Stomach (tissue), 8 donors: ENCODE measurements at regions not wholly inside any gene's neighbourhood (a gene's known extent, or its start where the extent isn't known, plus 50 kb on each side); places are given as distances from the start of the nearest gene placed in this dataset.

Source experiments
- DNase-seq, 2 donors: peaks; one replicate each; pipeline versions ENCODE4 v3.0.0 to v3.0.0-alpha.2; 2013 to 2019
- H3K27ac ChIP-seq, 5 donors: fragments of 200-600 bp in 4 of 5; sonication (generic) in 4 of 5; one replicate each; pipeline ENCODE4 v1.5.1; 2013 to 2019; ENCODE audit warnings: mild to moderate bottlenecking in 1 of 5, moderate library complexity in 1 of 5
- H3K27me3 ChIP-seq, 3 donors: fragments of 200-600 bp; sonication (generic); one replicate each; pipeline ENCODE4 v1.5.1; 2017 to 2019; ENCODE audit warnings: mixed run types in 1 of 3
- H3K36me3 ChIP-seq, 4 donors: fragments of 200-600 bp; sonication (generic); 1 replicate in 3 of 4; 2 replicates in 1 of 4; pipeline ENCODE4 v1.5.1; 2016 to 2019
- H3K4me1 ChIP-seq, 4 donors: fragments of 200-600 bp; sonication (generic); one replicate each; pipeline ENCODE4 v1.5.1; 2016 to 2019
- H3K4me3 ChIP-seq, 4 donors: fragments of 200-600 bp; sonication (generic) in 3 of 4; one replicate each; pipeline ENCODE4 v1.5.1; 2016 to 2019; ENCODE audit warnings: mild to moderate bottlenecking in 1 of 4
- H3K9me3 ChIP-seq, 4 donors: fragments of 200-600 bp; sonication (generic); one replicate each; pipeline ENCODE4 v1.5.1; 2016 to 2019
- EP300 ChIP-seq: sonication (generic); formaldehyde crosslinking; IDR thresholded peaks from one replicate; pipeline ENCODE4 v1.6.1; 2017; ENCODE audit warnings: antibody characterized with exemption
- POLR2A ChIP-seq, 4 donors: fragments of 450-650 bp; IDR thresholded peaks; one replicate each; pipeline ENCODE4 v1.6.1; 2016; ENCODE audit warnings: antibody characterized with exemption in 4 of 4, control low read depth in 2 of 4, mild to moderate bottlenecking in 1 of 4, moderate library complexity in 1 of 4
- POLR2AphosphoS5 ChIP-seq, 3 donors: sonication (generic); formaldehyde crosslinking; IDR thresholded peaks; one replicate each; pipeline ENCODE4 v1.6.1; 2016; ENCODE audit warnings: antibody characterized with exemption in 3 of 3
- WGBS, 5 donors: extraction: QIAGEN DNeasy Blood & Tissue Kit in 3 of 5; methylation state at CpG; one replicate each; pipeline versions ENCODE4 v1.1.5 to v1.1.7; 2013 to 2018; 5-methylcytosine and 5-hydroxymethylcytosine counted together
- intact Hi-C: fragments of 100-400 bp; cut with DNase I; formaldehyde crosslinking; loops from one replicate; pipeline ENCODE4 v1.15.1; 2023; ENCODE audit warnings: low total_unique reads
- TF ChIP-seq, protein P1 (sequence below), 7 experiments: fragments of 450-650 bp in 4 of 7; fragments of 200-600 bp in 3 of 7; sonication (generic) in 3 of 7; IDR thresholded peaks; one replicate each; pipeline ENCODE4 v1.5.1; 2016 to 2019; ENCODE audit warnings: antibody characterized with exemption in 7 of 7, control low read depth in 2 of 7, mild to moderate bottlenecking in 1 of 7
- donor health status: healthy with polysubstance abuse.
- donor health status: Bipolar disorder and iron deficiency.
- donor health status: healthy.

DNA sequence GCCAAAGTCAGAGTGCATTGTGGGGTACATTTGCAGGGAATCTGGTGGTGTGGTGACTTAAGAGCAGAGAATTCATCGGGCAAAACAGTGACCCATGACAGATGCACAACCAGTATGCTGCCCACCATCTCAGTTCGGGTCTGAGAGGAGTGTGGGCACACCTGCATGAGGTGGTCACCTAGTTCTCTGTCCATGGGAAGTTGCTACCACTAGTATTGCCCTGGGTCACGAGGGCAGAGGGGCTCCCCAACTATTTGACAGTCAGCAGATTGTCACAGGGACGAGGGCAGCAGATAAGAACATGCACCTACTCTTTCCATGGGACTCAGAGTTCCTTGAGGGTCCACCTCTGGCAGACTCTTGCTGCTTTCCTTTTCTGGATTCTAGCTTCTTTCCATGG lies 305.2 kb upstream of the MAOA start:
- intact Hi-C loops, result no loop called here
- DNase-seq, result no peak
- H3K9me3 ChIP-seq, result no peaks in the 10 kb centered on the region
- TF ChIP-seq, protein P1, sequence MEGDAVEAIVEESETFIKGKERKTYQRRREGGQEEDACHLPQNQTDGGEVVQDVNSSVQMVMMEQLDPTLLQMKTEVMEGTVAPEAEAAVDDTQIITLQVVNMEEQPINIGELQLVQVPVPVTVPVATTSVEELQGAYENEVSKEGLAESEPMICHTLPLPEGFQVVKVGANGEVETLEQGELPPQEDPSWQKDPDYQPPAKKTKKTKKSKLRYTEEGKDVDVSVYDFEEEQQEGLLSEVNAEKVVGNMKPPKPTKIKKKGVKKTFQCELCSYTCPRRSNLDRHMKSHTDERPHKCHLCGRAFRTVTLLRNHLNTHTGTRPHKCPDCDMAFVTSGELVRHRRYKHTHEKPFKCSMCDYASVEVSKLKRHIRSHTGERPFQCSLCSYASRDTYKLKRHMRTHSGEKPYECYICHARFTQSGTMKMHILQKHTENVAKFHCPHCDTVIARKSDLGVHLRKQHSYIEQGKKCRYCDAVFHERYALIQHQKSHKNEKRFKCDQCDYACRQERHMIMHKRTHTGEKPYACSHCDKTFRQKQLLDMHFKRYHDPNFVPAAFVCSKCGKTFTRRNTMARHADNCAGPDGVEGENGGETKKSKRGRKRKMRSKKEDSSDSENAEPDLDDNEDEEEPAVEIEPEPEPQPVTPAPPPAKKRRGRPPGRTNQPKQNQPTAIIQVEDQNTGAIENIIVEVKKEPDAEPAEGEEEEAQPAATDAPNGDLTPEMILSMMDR (IDR thresholded peaks at IDR 0.05), result no peak
- TF ChIP-seq EP300, result no peak
- TF ChIP-seq POLR2AphosphoS5 (IDR thresholded peaks at IDR 0.05), result no peak
- TF ChIP-seq POLR2A (IDR thresholded peaks at IDR 0.05), result no peak
- no peak overlapping the region for H3K4me3 ChIP-seq
- no peaks in the 10 kb centered on the region for H3K36me3 ChIP-seq
- H3K4me1 ChIP-seq, result no peaks in the 10 kb centered on the region
- no peak overlapping the region for H3K27ac ChIP-seq
- WGBS, 5 donors, result 64 to 92% (median 80%) methylated on average over 3 to 4 of the region's 4 CpGs
- no peaks in the 10 kb centered on the region for H3K27me3 ChIP-seq

DNA sequence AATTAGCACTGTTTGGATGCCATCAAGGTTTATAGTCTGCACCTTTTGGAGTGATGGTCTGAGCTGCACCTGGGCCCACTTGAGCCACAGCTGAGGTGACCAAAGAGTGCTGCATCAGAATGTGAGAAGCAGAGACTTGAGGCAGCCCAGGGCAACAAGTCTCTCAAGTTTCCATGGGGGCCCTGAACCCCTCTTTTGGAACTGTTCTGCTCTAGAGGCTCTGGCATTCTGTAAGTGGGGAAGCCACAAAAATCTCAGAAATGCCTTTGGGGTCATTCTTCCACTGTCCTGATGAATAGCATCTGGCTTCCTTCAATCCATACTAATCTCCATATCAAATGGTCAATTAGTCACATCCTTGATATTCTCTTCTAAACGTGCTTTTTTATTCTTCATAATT lies 298.4 kb upstream of the MAOA start:
- TF ChIP-seq POLR2A (IDR thresholded peaks at IDR 0.05) (no peak), EP300 (no peak), POLR2AphosphoS5 (IDR thresholded peaks at IDR 0.05) (no peak)
- TF ChIP-seq, protein P1 (IDR thresholded peaks at IDR 0.05), result no peak
- H3K27ac ChIP-seq, result no peak overlapping the region
- H3K4me1 ChIP-seq, result no peaks in the 10 kb centered on the region
- DNase-seq, result no peak
- no peaks in the 10 kb centered on the region for H3K9me3 ChIP-seq
- intact Hi-C loops, result no loop called here
- WGBS, 5 donors, result 18 to 52% (median 31%) methylated on average over 1 of the region's 1 CpG
- H3K27me3 ChIP-seq, result no peaks in the 10 kb centered on the region
- H3K36me3 ChIP-seq, result no peaks in the 10 kb centered on the region
- no peak overlapping the region for H3K4me3 ChIP-seq

DNA sequence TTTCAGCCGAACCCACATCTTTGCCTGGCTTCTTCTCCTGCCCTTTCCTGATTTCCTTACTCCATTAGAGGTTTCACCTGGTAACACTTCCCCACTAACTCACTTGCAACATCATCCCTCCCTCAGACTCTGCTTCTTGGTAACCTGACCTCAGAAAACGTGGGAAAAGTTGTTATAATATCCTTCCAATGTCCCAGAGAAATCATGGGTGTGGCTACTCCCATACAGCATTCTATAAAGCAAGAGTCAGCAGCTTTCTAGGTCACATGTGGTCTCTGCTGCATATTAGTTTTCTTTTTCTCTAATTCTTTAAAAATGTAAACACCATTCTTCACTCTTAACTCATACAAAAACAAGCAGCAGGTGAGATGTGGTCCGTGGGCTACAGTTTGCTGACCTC lies 283.1 kb upstream of the MAOA start:
- H3K27ac ChIP-seq, result no peak overlapping the region
- intact Hi-C loops, result no loop called here
- WGBS, 5 donors, result 30 to 53% (median 48%) methylated on average over 2 to 3 of the region's 3 CpGs
- TF ChIP-seq POLR2A (IDR thresholded peaks at IDR 0.05) (no peak), POLR2AphosphoS5 (IDR thresholded peaks at IDR 0.05) (no peak)
- peaks cover 0 to 3% (median 0%) of the 10 kb centered on the region in 3 donors for H3K27me3 ChIP-seq
- H3K4me1 ChIP-seq, result no peaks in the 10 kb centered on the region
- peaks cover 0 to 17% (median 4%) of the 10 kb centered on the region in 4 donors for H3K9me3 ChIP-seq
- no peak for DNase-seq
- no peak overlapping the region for H3K4me3 ChIP-seq
- no peaks in the 10 kb centered on the region for H3K36me3 ChIP-seq

DNA sequence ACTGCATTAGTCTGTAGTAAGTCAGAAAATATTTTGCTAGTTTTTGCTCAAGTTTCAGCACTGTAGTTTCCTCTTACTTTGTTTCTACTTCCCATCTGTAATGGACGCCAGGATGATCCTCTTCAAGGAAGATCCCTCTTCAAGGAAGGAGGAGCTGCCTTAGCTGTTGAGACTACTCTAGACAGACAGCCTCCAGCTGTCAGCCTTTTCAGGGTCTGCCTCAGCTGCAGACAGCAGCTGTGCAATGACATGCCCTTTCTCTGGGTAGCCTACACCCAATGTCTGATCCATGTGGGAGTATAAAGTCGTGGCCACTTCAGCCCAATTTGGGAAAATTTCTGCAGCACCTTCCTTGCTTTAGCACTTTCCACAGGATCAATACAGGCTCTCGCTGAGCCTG lies 281.0 kb upstream of the MAOA start:
- DNase-seq, result no peak
- Histone ChIP-seq H3K27me3 (peaks cover 0 to 3% (median 0%) of the 10 kb centered on the region in 3 donors), H3K4me3 (no peak overlapping the region), H3K27ac (no peak overlapping the region), H3K9me3 (peaks cover 0 to 11% (median 4%) of the 10 kb centered on the region in 4 donors), H3K4me1 (no peaks in the 10 kb centered on the region), H3K36me3 (no peaks in the 10 kb centered on the region)
- TF ChIP-seq POLR2AphosphoS5 (IDR thresholded peaks at IDR 0.05) (no peak), POLR2A (IDR thresholded peaks at IDR 0.05) (no peak), EP300 (no peak)
- TF ChIP-seq, protein P1 (IDR thresholded peaks at IDR 0.05), result no peak
- WGBS, 5 donors, result 50 to 75% (median 56%) methylated on average over 3 of the region's 3 CpGs
- intact Hi-C loops, result no loop called here

DNA sequence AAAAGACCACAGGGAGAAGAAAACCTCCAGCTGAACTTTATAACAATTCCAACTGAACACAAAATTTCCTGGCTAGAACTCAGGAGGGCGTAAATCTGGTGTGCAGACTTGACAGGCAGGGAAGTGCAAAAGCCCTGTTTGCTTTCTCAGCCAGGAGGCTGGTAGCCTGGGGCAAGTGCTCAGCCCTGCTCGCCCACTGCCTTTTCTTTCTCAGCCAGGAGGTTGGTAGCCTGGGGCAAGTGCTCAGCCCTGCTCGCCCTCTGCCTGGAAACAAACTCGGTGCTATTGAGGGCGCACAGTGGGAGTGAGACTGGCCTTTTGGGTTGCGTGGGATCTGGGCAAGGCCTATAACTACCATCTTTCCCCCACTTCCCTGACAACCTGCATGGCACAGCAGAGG lies 275.4 kb upstream of the MAOA start:
- 82 to 100% (median 92%) methylated on average over 1 to 6 of the region's 6 CpGs; no CpG with 5 or more reads in 1 of the 5 donors for WGBS, 5 donors
- intact Hi-C loops, result no loop called here

More for the DNA sequence above, 275.4 kb upstream of the MAOA start:
- no peak for TF ChIP-seq POLR2A (IDR thresholded peaks at IDR 0.05)
- TF ChIP-seq POLR2AphosphoS5 (IDR thresholded peaks at IDR 0.05), result no peak
- Histone ChIP-seq H3K4me1 (no peaks in the 10 kb centered on the region), H3K4me3 (no peak overlapping the region), H3K27ac (no peak overlapping the region), H3K36me3 (no peaks in the 10 kb centered on the region), H3K9me3 (peaks cover 0 to 18% (median 5%) of the 10 kb centered on the region in 4 donors), H3K27me3 (no peaks in the 10 kb centered on the region)
- DNase-seq, result no peak
